ENCODE measurements at regions not wholly inside any gene's neighbourhood (a gene's known extent, or its start where the extent isn't known, plus 50 kb on each side); places are given as distances from the start of the nearest gene placed in this dataset.
"Not testable (repeated sequence)": the region's sequence is repeated elsewhere in the genome, so short reads cannot be mapped to it uniquely, and the experiment has no call there.

DNA sequence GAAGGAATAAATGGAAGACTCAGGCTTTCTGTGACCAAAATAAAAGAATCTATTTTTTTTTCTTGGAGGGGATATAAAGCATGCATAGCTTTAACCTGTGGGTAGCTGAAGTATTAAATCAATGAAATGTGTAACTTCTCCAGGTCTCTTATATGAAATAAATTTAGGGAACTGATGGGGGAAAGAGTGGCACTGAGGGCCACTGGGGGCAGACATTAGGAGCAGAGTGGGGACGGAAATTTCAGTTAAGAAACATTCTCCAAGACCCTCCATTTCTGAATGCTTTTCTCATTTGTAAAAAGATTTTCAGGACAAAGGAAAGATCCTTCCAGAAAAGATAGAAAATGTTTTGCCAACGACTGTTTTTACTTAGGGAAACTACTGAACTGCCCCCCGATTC, 131.0 kb downstream of the GPX5 start:
- no peak for ATAC-seq (replicated peaks in 1 of 2)
- no peak overlapping the region for H3K27ac Mint-ChIP-seq
- H3K4me3 Mint-ChIP-seq, result peak overlapping the region; percentile 84 to 94

DNA sequence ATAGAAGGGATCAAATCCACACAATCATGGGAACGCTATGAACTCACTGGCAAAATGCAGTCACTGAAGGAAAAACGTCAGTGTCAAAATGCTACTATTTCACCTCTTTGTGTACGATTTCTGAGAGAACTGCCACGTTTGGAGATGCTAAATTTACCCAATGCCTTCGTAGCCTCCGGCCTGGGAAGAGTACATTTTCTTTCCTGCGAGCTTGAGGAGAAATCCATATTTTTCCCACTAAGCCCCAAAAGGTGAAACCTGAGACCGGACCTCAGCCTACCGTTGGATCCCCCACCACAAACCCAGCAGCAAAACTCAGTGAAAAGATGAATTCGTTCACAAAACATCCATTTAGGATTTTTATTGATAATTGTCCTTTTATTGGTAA, 131.7 kb downstream of the GPX5 start:
- ATAC-seq (replicated peaks in 1 of 2) (no peak), DNase-seq (no peak)
- peak overlapping the region; percentile 98 for H3K27ac Mint-ChIP-seq
- peak overlapping the region; percentile 84 to 94 for H3K4me3 Mint-ChIP-seq
- H3K36me3 Mint-ChIP-seq (ENCODE audit: insufficient read depth in 2 of 2), result peaks cover 7% of the 10 kb centered on the region in 2 donors
- H3K9me3 Mint-ChIP-seq, result no peaks in the 10 kb centered on the region
- peaks cover 31% of the 10 kb centered on the region for H3K4me1 Mint-ChIP-seq (ENCODE audit: low read depth)
- H3K27me3 Mint-ChIP-seq (ENCODE audit: low read depth), result peaks cover 60% of the 10 kb centered on the region

More for the DNA sequence above, 131.0 kb downstream of the GPX5 start:
- H3K36me3 Mint-ChIP-seq (ENCODE audit: insufficient read depth in 2 of 2), result peaks cover 7% of the 10 kb centered on the region in 2 donors
- peaks cover 66% of the 10 kb centered on the region for H3K27me3 Mint-ChIP-seq (ENCODE audit: low read depth)
- H3K4me1 Mint-ChIP-seq (ENCODE audit: low read depth), result peaks cover 31% of the 10 kb centered on the region
- no peak for DNase-seq
- no peaks in the 10 kb centered on the region for H3K9me3 Mint-ChIP-seq

DNA sequence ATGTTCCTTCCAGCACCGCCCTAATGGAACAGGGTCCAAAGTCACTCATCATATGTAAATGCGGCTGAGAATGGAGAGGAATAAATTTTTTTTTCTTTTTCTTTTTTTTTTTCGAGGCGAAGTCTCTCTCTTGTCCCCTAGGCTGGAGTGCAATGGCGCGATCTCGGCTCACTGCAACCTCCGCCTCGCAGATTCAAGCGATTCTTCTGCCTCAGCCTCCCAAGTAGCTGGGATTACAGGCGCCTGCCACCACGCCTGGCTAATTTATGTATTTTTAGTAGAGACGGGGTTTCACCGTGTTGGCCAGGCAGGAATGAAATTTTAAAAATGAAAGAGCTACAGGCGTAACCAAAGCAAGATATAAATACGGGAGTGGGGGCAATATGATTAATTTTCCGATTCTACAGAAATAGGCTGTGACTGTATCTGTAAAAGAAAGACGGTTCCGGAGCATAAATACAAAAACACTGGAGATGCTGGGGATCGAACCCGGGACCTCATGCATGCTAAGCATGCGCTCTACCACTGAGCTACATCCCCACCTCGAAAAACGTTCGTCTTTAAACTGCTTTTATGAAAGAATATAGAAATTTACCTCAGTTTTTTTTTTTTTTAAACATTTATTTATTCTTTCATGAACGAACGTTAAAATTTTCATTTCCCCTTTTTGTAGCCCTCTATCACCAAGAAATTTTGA, 132.2 kb downstream of the GPX5 start:
- ATAC-seq (replicated peaks in 1 of 2), result peak; percentile 97 to 98
- Mint-ChIP-seq H3K27ac (peak overlapping the region; percentile 98), H3K36me3 (ENCODE audit: insufficient read depth in 2 of 2) (peaks cover 7% of the 10 kb centered on the region in 2 donors), H3K4me1 (ENCODE audit: low read depth) (peaks cover 31% of the 10 kb centered on the region), H3K9me3 (no peaks in the 10 kb centered on the region), H3K27me3 (ENCODE audit: low read depth) (peaks cover 60% of the 10 kb centered on the region), H3K4me3 (peak overlapping the region; percentile 84 to 94)
- peak; percentile 59 to 63 for DNase-seq

DNA sequence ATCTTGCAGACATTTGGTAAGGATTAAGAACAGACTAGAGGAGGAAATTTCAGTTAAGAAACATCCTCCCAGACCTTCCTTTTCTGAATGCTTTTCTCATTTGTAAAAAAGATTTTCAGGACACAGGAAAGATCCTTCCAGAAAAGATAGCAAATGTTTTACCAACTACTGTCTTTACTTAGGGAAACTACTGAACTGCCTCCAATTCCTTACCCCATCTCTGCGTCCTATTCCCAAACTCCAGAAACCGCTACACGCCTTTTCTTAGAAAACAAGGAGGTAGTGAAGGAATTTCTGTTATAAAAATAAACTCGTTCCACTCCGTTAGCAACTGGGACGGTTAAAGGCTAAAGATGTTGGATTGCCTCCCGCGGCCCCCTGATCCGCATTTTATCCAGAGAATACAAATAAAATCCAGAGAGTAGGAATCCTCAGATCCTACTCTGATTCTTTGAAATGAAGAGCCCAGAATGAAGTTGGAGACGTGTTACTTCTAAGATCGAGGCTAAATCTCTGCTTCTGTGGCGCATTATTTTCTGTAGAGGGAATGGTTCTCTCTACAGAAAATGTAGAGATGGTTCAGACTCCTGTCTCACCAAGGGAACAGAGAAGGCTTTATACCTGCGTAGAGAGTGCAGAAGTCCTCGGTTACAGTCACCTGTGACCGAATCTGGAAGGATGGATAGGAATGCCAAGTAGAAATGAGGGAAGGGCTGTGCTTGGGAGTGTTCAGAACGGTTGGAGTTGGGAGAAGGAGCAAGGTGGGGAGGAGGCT, 133.0 kb downstream of the GPX5 start:
- no peaks in the 10 kb centered on the region for H3K9me3 Mint-ChIP-seq
- H3K36me3 Mint-ChIP-seq (ENCODE audit: insufficient read depth in 2 of 2), result peaks cover 7% of the 10 kb centered on the region in 2 donors
- DNase-seq, result no peak
- peak overlapping the region; percentile 84 to 94 for H3K4me3 Mint-ChIP-seq
- H3K4me1 Mint-ChIP-seq (ENCODE audit: low read depth), result peaks cover 31% of the 10 kb centered on the region
- ATAC-seq (replicated peaks in 1 of 2), result no peak
- peaks cover 60% of the 10 kb centered on the region for H3K27me3 Mint-ChIP-seq (ENCODE audit: low read depth)
- H3K27ac Mint-ChIP-seq, result peak overlapping the region; percentile 98

DNA sequence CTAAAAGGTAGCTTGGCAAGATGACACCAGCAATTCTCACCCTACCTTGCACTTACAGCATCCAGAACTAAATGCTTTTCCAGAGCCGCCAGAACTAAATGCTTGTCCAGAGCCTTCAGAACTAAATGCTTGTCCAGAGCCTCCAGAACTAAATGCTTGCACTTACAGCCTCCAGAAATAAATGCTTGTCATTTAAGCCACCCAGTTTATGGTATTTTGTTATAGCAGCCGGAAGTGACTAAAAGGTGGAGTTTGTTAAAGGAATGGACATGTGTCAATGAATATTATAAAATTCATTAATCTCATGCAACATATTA, 133.5 kb downstream of the GPX5 start:
- H3K36me3 Mint-ChIP-seq (ENCODE audit: insufficient read depth in 2 of 2), result peaks cover 7% of the 10 kb centered on the region in 2 donors

DNA sequence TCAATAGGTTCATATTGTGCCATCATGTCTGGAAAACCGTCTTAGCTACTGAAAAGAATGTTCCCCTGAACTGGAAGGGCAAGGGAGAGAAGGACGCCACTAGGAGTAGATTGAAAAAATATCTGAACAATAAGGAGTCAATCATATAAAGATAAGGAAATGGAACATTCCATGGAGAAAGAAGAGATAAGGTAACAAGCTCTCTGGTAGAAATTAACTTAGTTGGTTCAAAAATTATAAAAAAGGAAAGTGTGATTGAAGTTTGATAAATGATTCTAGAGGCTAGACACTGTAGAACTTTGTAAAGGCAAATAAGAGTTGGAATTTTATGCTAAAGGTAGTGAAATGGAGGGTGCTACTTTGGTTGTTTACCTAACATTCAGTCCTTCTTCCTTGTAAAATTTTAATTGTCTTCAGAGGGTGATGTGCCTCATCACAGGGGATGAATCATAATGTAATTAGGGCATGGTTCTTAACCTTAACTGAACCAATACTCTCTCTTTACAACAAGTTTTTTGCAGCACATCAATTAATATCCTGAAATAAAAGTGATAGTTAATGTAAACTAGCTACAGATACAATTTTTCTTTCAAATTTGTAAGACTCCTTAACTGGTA, 135.5 kb downstream of the GPX5 start:
- peaks cover 6 to 7% of the 10 kb centered on the region in 2 donors for H3K36me3 Mint-ChIP-seq (ENCODE audit: insufficient read depth in 2 of 2)
- peaks cover 31% of the 10 kb centered on the region for H3K4me1 Mint-ChIP-seq (ENCODE audit: low read depth)
- no peak overlapping the region for H3K4me3 Mint-ChIP-seq
- no peak overlapping the region for H3K27ac Mint-ChIP-seq
- H3K9me3 Mint-ChIP-seq, result no peaks in the 10 kb centered on the region
- peaks cover 52% of the 10 kb centered on the region for H3K27me3 Mint-ChIP-seq (ENCODE audit: low read depth)
- DNase-seq (no peak), ATAC-seq (replicated peaks in 1 of 2) (no peak)

More for the DNA sequence above, 133.5 kb downstream of the GPX5 start:
- H3K4me1 Mint-ChIP-seq (ENCODE audit: low read depth), result peaks cover 31% of the 10 kb centered on the region
- peaks cover 60% of the 10 kb centered on the region for H3K27me3 Mint-ChIP-seq (ENCODE audit: low read depth)
- ATAC-seq (replicated peaks in 1 of 2) (no peak), DNase-seq (no peak)
- H3K9me3 Mint-ChIP-seq, result no peaks in the 10 kb centered on the region
- H3K27ac Mint-ChIP-seq, result no peak overlapping the region
- peak overlapping the region; percentile 84 to 94 for H3K4me3 Mint-ChIP-seq

DNA sequence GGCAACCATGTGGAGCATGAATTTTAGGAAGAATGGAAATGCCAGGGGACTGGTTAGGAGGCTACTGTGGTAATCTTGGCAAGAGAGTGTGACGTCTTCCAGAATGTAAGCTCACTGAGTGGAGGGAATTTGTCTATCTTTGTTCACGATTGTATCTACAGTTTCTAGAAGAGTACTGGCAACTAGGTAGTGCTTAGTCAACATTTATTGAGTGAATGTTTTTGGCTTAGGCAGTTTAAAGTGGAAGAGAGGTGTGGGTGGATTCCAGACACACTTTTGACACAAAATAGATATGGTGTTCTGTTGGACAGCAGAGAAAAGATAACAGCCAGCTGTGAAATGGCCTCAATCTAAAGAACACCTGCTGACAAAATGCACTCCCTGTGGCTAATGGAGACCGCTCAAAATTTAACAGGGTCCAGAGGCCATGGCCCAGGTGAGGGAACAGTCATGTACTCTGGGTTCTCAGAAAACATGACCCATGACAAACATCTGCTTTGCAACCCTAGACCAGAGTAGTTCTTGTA, 139.3 kb downstream of the GPX5 start:
- H3K4me1 Mint-ChIP-seq (ENCODE audit: low read depth), result no peaks in the 10 kb centered on the region

DNA sequence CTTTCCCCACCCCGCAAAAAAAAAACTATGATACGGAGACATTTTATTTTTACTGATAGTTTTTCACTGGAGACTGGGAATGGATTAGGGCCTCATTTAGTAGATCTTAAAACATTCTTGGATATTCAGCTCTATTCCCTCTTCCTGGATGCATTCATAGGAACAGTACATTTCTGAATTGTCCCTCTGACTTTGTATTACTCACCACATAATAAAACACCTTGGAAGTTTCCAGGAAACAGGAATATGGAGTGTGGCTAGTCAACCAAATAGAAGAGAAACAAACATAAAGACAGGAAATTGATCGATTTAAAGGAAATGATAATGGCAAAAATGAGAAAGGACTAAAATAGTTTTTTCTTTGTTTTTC, 147.7 kb downstream of the GPX5 start:
- Mint-ChIP-seq H3K36me3 (ENCODE audit: insufficient read depth in 2 of 2) (peaks cover 2 to 5% of the 10 kb centered on the region in 2 donors), H3K4me1 (ENCODE audit: low read depth) (peaks cover 19% of the 10 kb centered on the region)

More for the DNA sequence above, 139.3 kb downstream of the GPX5 start:
- no peak for ATAC-seq (replicated peaks in 1 of 2)
- DNase-seq, result no peak
- Mint-ChIP-seq H3K27ac (no peak overlapping the region), H3K27me3 (ENCODE audit: low read depth) (peaks cover 26% of the 10 kb centered on the region), H3K9me3 (no peaks in the 10 kb centered on the region), H3K36me3 (ENCODE audit: insufficient read depth in 2 of 2) (no peaks in the 10 kb centered on the region), H3K4me3 (no peak overlapping the region)

DNA sequence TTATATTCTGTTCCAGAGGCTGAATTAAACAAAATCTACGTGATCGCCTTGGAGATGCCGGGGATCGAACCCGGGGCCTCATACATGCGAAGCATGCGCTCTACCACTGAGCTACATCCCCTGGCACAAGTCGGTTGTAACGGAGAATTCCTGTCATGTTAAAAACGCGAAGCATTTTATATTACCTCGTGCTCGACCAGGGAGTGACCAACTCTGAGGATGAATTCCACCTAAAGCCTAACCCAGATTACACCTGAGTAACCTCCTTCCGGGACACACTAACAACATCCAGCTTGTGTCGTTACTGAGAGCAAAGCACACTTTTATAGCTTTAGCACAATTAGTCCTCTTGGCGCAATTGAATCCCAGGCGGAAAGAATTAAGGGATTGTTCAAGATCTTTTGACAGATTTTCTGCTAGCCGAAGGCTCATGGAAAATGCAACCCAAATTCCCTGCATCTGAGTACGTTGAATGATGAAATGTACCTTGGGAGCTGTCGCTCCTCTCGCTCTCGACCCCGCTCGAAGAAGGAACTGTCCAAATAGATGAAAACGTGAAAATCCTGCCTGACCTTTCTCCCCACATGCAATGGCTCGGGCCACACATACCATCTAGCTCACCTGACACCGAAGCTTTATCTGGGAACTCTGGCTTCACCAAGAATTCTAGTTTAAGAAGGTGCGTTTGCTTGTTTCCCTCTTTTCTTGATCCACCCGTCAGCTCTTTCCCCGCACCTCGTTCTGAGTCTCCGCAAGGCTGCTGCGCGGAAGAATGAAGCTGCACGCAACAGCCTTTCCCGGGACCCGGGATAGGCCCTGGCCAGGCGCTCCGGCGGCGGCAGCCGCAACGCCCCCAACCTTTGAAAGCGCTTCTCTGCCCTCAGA, 148.3 kb downstream of the GPX5 start:
- Mint-ChIP-seq H3K36me3 (ENCODE audit: insufficient read depth in 2 of 2) (peaks cover 2 to 5% of the 10 kb centered on the region in 2 donors), H3K27me3 (ENCODE audit: low read depth) (peaks cover 52% of the 10 kb centered on the region)
- peak; percentile 55 to 59 for DNase-seq

More for the DNA sequence above, 147.7 kb downstream of the GPX5 start:
- Mint-ChIP-seq H3K9me3 (peaks cover 2% of the 10 kb centered on the region in 2 donors), H3K4me3 (peak overlapping the region; percentile 94 to 97), H3K27me3 (ENCODE audit: low read depth) (peaks cover 47% of the 10 kb centered on the region), H3K27ac (peak overlapping the region; percentile 34)
- DNase-seq (no peak), ATAC-seq (replicated peaks in 1 of 2) (no peak)

DNA sequence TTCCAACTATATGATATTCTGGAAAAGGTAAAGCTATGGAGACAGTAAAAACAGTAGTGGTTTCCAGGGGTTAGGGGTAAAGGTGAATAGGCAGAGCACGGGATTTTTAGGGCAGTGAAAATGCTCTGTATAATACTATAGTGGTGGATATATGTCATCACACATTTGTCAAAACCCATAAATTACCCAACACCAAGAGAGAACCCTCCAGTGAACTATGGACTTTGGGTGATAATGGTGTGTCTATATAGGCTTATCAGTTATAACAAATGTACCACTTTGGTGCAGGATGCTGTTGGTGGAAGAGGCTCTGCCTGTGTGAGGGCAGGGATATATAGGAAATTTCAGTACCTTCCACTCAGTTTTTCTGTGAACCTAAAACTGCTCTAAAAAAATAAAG, 149.9 kb downstream of the GPX5 start:
- Mint-ChIP-seq H3K4me3 (no peak overlapping the region), H3K36me3 (ENCODE audit: insufficient read depth in 2 of 2) (peaks cover 2 to 5% of the 10 kb centered on the region in 2 donors), H3K9me3 (peaks cover 2% of the 10 kb centered on the region in 2 donors), H3K4me1 (ENCODE audit: low read depth) (peaks cover 19% of the 10 kb centered on the region), H3K27me3 (ENCODE audit: low read depth) (peaks cover 57% of the 10 kb centered on the region), H3K27ac (no peak overlapping the region)
- ATAC-seq (replicated peaks in 1 of 2) (no peak), DNase-seq (no peak)

More for the DNA sequence above, 148.3 kb downstream of the GPX5 start:
- Mint-ChIP-seq H3K9me3 (peaks cover 2% of the 10 kb centered on the region in 2 donors), H3K4me1 (ENCODE audit: low read depth) (peaks cover 19% of the 10 kb centered on the region), H3K4me3 (peak overlapping the region; percentile 94 to 97), H3K27ac (peak overlapping the region; percentile 71)
- peak; percentile 49 to 67 for ATAC-seq (replicated peaks in 1 of 2)

DNA sequence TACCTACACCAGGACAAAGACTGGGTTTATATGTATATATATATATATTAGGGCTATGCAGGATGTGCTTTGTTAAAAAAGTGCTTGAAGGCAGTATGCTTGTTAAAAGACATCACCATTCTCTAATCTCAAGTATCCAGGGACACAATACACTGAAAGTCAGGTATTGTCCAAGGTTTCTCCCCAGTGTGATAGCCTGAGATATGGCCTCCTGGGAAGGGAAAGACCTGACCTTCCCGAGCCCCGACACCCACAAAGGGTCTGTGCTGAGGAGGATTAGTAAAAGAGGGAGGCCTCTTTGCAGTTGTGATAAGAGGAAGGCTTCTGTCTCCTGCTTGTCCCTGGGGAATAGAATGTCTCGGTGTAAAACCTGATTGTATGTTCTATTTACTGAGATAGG, 156.9 kb downstream of the GPX5 start:
- Mint-ChIP-seq H3K4me1 (ENCODE audit: low read depth) (no peaks in the 10 kb centered on the region), H3K27ac (no peak overlapping the region), H3K27me3 (ENCODE audit: low read depth) (peaks cover 75% of the 10 kb centered on the region), H3K4me3 (no peak overlapping the region), H3K9me3 (no peaks in the 10 kb centered on the region), H3K36me3 (ENCODE audit: insufficient read depth in 2 of 2) (no peaks in the 10 kb centered on the region)
- DNase-seq, result no peak
- no peak for ATAC-seq (replicated peaks in 1 of 2)

DNA sequence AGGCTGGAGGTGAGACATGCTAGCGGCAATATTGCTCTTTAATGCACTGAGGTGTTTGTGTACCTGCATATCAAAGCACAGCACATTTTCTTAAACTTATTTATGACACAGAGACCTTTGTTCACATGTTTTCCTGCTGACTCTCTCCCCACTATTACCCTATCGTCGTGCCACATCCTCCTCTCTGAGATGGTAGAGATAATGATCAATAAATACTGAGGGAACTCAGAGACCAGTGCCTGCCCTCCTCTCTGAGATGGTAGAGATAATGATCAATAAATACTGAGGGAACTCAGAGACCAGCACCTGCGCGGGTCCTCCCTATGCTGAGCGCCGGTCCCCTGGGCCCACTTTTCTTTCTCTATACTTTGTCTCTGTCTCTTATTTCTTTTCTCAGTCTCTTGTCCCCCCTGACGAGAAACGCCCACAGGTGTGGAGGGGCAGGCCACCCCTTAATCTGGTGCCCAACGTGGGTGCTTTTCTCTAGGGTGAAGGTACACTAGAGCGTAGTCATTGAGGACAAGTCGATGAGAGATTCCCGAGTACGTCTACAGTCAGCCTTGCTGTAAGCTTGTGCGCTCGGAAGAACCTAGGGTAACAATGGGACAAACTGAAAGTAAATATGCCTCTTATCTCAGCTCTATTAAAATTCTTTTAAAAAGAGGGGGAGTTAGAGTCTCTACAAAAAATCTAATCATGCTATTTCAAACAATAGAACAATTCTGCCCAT, 157.4 kb downstream of the GPX5 start:
- H3K4me1 Mint-ChIP-seq (ENCODE audit: low read depth); H3K36me3 Mint-ChIP-seq (ENCODE audit: insufficient read depth in 2 of 2); DNase-seq; ATAC-seq (replicated peaks in 1 of 2); H3K9me3 Mint-ChIP-seq; H3K27ac Mint-ChIP-seq: not testable (repeated sequence)
- Mint-ChIP-seq H3K4me3 (peak overlapping the region in 1 of 2 donors; percentile 40), H3K27me3 (ENCODE audit: low read depth) (peaks cover 80% of the 10 kb centered on the region)
